ENCODE measurements at regions not wholly inside any gene's neighbourhood (a gene's known extent, or its start where the extent isn't known, plus 50 kb on each side); places are given as distances from the start of the nearest gene placed in this dataset.

DNA sequence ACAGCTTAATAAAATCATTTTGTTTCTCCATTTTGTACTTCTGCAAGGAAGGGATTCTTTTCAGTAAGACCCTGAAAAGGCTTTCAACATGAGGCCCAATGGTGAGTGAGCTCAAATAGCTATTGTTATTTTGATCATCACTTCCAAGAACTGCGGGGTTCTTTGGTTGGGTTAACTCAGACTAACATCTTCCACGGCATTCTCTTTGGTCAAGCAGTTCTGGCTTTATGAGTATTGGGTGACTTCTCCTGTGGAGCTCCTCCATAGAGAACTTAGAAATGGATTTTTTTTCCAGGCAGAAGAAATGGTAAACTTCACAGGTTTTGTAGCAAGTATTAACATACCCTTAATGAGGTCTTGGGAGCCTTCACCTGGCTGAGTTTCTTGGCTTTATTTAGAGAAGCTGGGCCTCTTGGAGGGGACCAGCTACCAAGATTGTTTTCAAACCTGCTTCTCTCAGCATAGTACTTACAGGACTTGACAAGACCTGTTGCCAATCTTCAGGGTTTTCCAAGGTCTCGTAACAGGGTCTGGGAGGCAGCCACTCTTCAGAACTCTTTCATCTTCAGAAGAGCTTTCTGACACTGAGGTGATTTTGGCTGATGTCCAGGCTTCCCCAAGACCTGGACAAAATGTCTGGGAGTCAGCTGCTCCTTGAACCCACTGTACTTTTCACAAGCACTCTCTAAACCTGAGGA is 353.2 kb upstream of the ETAA1 start (continued):
- TF ChIP-seq ZBTB17 (tag by site-specific recombination; IDR thresholded peaks at IDR 0.05), result no peak

DNA sequence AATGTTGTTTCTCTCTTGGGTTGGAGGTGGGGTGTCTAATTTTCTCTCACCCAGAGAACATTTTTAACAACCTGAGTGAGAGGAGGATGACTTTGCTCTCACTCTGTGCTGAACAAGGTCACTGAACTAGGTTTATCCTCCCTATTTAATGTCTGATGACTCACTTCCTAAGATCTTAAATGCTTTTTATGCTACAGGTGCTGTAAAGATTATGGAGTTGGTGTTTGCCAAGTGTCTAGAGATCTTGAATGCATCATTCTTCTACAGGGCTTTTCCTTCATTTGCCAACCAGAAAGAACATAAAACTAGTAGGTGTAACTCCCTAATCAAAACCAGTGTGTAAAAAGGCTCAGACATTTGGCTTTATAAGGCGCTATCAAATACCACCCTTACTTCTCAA is 350.5 kb upstream of the ETAA1 start:
- CTCF ChIA-PET, result no interaction called here
- no peaks in the 10 kb centered on the region for H3K9me3 ChIP-seq (ENCODE audit: control insufficient read depth, insufficient read depth, low read depth, low read length)
- peaks cover 2% of the 10 kb centered on the region for H3K4me1 ChIP-seq (ENCODE audit: control insufficient read depth, insufficient read depth, low read length)
- H3K4me3 ChIP-seq (ENCODE audit: low read depth, low read length), result no peak overlapping the region
- no peaks in the 10 kb centered on the region for H3K36me3 ChIP-seq (ENCODE audit: control insufficient read depth in 2 of 2, insufficient read depth in 1 of 2, low read length in 2 of 2)
- H3K27ac ChIP-seq (ENCODE audit: extremely low read depth, low read depth, low read length), result no peak overlapping the region
- POLR2A ChIA-PET, result no interaction called here
- TF ChIP-seq SCRT2 (tag by site-specific recombination; IDR thresholded peaks at IDR 0.05) (peak; percentile 90), WT1 (tag by site-specific recombination; IDR thresholded peaks at IDR 0.05) (peak; percentile 27; the same call in 1 of the 2 replicates)
- TF ChIP-seq, protein P1, sequence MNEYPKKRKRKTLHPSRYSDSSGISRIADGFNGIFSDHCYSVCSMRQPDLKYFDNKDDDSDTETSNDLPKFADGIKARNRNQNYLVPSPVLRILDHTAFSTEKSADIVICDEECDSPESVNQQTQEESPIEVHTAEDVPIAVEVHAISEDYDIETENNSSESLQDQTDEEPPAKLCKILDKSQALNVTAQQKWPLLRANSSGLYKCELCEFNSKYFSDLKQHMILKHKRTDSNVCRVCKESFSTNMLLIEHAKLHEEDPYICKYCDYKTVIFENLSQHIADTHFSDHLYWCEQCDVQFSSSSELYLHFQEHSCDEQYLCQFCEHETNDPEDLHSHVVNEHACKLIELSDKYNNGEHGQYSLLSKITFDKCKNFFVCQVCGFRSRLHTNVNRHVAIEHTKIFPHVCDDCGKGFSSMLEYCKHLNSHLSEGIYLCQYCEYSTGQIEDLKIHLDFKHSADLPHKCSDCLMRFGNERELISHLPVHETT (tag by site-specific recombination; IDR thresholded peaks at IDR 0.05), result no peak

DNA sequence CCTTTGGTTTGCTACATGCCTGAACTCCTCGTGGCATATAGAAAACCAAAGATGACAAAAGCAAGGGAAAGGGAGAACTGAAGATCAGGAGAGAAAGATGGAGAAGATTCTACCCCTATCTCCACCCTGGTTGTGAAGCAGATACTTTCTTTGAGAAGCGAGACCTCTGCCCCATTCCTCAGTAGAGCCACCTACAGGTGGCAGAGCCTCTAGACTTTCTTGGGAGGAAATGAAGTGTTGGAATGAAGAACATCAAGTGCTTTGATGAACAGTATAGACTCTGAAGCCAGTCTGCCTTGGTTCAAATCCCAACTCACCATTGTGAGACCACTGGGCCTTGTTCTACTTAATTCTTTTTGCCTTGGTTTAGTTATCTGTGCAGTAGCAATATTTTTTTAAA is 348.8 kb upstream of the ETAA1 start:
- TF ChIP-seq, protein P2, sequence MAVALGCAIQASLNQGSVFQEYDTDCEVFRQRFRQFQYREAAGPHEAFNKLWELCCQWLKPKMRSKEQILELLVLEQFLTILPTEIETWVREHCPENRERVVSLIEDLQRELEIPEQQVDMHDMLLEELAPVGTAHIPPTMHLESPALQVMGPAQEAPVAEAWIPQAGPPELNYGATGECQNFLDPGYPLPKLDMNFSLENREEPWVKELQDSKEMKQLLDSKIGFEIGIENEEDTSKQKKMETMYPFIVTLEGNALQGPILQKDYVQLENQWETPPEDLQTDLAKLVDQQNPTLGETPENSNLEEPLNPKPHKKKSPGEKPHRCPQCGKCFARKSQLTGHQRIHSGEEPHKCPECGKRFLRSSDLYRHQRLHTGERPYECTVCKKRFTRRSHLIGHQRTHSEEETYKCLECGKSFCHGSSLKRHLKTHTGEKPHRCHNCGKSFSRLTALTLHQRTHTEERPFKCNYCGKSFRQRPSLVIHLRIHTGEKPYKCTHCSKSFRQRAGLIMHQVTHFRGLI (tag by site-specific recombination; IDR thresholded peaks at IDR 0.05), result no peak
- no peak for TF ChIP-seq ZNF37A (tag by site-specific recombination; IDR thresholded peaks at IDR 0.05)
- no peak for TF ChIP-seq ZNF404 (tag by site-specific recombination; IDR thresholded peaks at IDR 0.05)
- TF ChIP-seq YY1 (tag by site-specific recombination; IDR thresholded peaks at IDR 0.05), result no peak
- TF ChIP-seq ZNF292 (tag by site-specific recombination; IDR thresholded peaks at IDR 0.05; ENCODE audit: borderline replicate concordance, low read depth), result no peak
- no peak for TF ChIP-seq ZNF350 (tag by site-specific recombination; IDR thresholded peaks at IDR 0.05)
- no peak for TF ChIP-seq KLF10 (tag by site-specific recombination; IDR thresholded peaks at IDR 0.05)
- no peak for TF ChIP-seq ZNF621 (tag by site-specific recombination; IDR thresholded peaks at IDR 0.05)
- Histone ChIP-seq H3K4me3 (ENCODE audit: low read depth, low read length) (no peak overlapping the region), H3K36me3 (ENCODE audit: control insufficient read depth in 2 of 2, insufficient read depth in 1 of 2, low read length in 2 of 2) (no peaks in the 10 kb centered on the region), H3K27ac (ENCODE audit: extremely low read depth, low read depth, low read length) (no peak overlapping the region), H3K9me3 (ENCODE audit: control insufficient read depth, insufficient read depth, low read depth, low read length) (no peaks in the 10 kb centered on the region), H3K4me1 (ENCODE audit: control insufficient read depth, insufficient read depth, low read length) (peaks cover 2% of the 10 kb centered on the region)
- ChIA-PET CTCF (no interaction called here), POLR2A (no interaction called here)

DNA sequence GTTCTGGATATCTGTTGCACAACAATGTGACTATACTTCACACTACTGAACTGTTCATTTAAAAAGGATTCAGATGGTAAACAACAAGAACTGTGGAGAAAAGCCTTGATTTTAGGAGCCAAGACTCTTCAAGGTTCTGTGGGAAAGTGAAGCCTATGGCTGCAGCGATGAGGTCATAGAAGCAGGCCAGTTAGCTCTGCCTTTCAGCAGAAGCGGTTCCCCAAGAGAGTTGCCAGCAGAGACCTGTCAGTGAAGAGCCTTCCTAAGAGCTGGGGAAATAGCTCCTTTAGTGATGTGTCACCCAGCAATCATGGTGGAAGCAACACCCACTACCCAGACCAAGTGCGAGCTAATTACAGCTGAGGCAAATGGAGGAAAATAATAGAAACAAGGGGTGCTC is 346.5 kb upstream of the ETAA1 start:
- CTCF ChIA-PET, result no interaction called here
- no peaks in the 10 kb centered on the region for H3K36me3 ChIP-seq (ENCODE audit: control insufficient read depth in 2 of 2, insufficient read depth in 1 of 2, low read length in 2 of 2)
- H3K27ac ChIP-seq (ENCODE audit: extremely low read depth, low read depth, low read length), result no peak overlapping the region
- no peak for TF ChIP-seq SCRT2 (tag by site-specific recombination; IDR thresholded peaks at IDR 0.05)
- TF ChIP-seq MYNN (tag by site-specific recombination; IDR thresholded peaks at IDR 0.05; ENCODE audit: borderline replicate concordance), result no peak
- TF ChIP-seq, protein P3, sequence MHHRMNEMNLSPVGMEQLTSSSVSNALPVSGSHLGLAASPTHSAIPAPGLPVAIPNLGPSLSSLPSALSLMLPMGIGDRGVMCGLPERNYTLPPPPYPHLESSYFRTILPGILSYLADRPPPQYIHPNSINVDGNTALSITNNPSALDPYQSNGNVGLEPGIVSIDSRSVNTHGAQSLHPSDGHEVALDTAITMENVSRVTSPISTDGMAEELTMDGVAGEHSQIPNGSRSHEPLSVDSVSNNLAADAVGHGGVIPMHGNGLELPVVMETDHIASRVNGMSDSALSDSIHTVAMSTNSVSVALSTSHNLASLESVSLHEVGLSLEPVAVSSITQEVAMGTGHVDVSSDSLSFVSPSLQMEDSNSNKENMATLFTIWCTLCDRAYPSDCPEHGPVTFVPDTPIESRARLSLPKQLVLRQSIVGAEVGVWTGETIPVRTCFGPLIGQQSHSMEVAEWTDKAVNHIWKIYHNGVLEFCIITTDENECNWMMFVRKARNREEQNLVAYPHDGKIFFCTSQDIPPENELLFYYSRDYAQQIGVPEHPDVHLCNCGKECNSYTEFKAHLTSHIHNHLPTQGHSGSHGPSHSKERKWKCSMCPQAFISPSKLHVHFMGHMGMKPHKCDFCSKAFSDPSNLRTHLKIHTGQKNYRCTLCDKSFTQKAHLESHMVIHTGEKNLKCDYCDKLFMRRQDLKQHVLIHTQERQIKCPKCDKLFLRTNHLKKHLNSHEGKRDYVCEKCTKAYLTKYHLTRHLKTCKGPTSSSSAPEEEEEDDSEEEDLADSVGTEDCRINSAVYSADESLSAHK (tag by site-specific recombination; IDR thresholded peaks at IDR 0.05), result no peak
- TF ChIP-seq ZNF311 (tag by site-specific recombination; IDR thresholded peaks at IDR 0.05; ENCODE audit: borderline replicate concordance), result no peak
- no peak for TF ChIP-seq BCL11A (tag by site-specific recombination; IDR thresholded peaks at IDR 0.05; ENCODE audit: low read depth)
- TF ChIP-seq ZNF777 (tag by site-specific recombination; IDR thresholded peaks at IDR 0.05; ENCODE audit: borderline replicate concordance), result no peak
- TF ChIP-seq ZNF221 (tag by site-specific recombination; IDR thresholded peaks at IDR 0.05; ENCODE audit: borderline replicate concordance), result no peak
- H3K9me3 ChIP-seq (ENCODE audit: control insufficient read depth, insufficient read depth, low read depth, low read length), result no peaks in the 10 kb centered on the region
- no peak overlapping the region for H3K4me3 ChIP-seq (ENCODE audit: low read depth, low read length)
- peaks cover 10% of the 10 kb centered on the region for H3K4me1 ChIP-seq (ENCODE audit: control insufficient read depth, insufficient read depth, low read length)
- POLR2A ChIA-PET, result no interaction called here
